ENCODE measurements at regions not wholly inside any gene's neighbourhood (a gene's known extent, or its start where the extent isn't known, plus 50 kb on each side); places are given as distances from the start of the nearest gene placed in this dataset.
A peak's percentile ranks its signal among the peaks of the same experiment; 100 is the strongest.

DNA sequence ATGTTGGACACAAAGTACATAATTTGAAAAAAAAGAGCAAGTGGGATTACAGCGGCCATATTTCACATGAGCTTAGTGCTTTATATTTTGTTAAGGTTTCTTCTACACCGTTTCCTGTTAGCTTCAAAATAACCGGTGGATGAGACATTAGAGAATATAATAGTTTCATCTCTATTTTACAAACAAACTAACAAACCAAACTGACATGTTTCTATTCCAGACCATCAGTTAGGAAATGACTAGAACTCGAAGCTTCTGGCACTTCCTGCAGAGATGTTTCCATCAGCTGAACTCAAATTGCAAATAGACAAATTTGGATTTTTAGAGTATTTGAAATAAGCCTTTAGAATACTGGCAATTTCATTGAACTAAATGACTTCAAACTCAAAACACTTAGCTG lies 86.5 kb downstream of the MTRR start:
- no peak for DNase-seq (ENCODE audit: low read depth in 4 of 4, low spot score in 3 of 4)

DNA sequence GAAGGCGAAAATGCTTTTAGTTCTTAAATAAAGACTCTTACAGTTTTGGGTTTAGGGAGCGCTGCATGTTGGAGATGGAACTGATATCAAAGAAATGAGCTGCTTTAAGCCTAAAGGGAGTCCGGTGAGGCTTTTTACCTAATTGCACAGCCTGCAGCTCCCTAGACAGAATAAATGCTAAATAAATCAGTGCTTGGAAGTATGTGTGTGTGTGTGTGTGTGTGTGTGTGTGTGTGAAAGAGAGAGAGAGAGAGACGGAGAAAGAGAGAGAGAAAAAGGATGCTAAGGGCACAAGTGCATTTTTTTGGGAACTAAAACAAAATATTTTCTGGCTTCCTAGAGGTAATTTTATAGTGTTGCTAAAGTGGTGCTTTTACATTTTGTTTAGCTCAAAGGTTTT lies 88.4 kb downstream of the MTRR start:
- DNase-seq (ENCODE audit: low read depth in 4 of 4, low spot score in 3 of 4): no peak

DNA sequence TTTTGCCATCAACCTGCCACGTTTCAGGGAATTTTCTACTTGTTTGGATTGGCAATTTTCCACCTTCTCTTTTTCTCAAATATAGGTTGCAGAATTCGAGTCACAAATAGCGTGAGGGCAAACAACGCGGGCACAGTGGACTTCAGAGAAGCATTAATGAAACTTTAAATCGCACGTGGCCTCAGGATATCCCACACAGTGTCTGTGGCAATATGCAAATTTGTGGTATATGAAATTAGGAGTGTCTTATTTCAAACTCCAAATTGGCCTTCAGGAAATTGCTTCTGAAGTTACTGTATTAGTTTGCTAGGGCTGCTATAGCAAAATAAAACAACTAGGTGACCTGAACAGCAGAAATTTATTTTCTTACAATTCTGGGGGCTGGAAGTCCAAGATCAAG lies 91.2 kb downstream of the MTRR start:
- no peak for DNase-seq (ENCODE audit: low read depth in 4 of 4, low spot score in 3 of 4)

DNA sequence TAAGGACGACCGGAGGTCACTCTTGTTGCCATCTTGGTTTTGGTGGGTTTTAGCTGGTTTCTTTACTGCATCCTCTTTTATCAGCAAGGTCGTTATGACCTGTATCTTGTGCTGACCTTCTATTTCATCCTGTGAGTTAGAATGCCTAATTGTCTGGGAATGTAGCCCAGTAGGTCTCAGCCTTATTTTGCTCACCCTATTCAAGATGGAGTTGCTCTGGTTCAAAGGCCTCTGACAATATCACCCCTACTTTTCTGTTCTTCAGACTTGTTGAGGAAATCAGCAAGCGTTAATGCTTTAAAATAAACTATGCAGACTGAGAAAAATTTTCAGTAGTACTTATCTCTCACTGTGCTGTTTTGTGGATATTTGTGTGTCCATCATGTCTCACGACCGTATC lies 92.6 kb downstream of the MTRR start:
- DNase-seq (ENCODE audit: low read depth in 4 of 4, low spot score in 3 of 4): no peak

DNA sequence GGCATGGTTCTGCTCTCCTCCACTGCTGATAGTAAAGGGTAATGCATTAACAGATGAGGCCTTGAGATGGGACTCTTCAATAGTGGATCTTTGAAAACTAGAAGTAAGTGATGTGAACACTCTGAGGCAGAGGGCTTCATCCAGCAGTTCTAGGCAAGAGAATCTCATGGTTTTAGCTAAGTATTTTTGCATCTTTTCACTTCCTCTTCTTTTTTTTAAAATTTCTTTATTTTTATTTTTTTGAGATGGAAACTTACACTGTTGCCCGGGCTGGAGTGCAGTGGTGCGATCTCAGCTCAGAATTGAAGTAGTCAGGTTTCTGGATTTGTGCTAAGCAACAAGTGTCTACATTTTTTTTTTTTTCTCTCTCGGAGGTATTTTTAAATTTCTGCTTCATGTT lies 101.9 kb downstream of the MTRR start:
- no peak for DNase-seq (ENCODE audit: low read depth in 4 of 4, low spot score in 3 of 4)

DNA sequence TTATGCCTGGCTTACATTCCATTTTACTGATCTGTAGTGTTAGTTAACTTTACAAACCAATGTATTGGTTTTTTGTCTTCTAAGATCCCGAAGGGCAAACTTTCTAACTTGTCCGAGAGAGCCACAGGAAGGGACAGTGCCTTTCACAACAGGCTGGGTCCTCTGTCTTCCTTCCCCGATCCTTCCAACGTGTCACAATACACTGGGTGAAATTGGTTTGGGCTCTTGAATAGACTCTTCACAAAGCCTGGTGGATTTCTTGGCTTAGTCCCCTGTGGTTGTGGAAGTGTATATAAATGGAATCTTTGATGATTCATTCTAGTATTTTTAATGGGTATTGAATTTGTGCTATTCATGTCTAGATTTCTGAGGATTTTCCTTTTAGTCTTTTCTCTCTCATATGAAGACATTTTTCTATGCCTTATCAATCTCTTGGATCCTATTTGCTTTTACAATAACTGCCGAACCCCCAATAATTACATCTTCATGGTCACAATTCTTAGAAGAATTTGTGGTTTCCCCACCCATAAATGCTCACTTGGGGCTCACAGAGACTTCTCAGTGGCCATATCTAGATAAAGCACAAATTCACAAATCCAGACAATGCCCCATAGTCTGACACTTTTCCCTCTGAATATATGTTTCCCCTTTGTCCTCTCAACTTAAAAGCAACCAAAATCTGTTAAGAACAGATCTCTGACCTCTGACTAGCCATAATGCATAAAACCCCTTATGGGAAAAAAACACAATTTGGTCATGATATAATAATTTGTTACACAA lies 107.7 kb downstream of the MTRR start:
- no peak for DNase-seq (ENCODE audit: low read depth in 4 of 4, low spot score in 3 of 4)

DNA sequence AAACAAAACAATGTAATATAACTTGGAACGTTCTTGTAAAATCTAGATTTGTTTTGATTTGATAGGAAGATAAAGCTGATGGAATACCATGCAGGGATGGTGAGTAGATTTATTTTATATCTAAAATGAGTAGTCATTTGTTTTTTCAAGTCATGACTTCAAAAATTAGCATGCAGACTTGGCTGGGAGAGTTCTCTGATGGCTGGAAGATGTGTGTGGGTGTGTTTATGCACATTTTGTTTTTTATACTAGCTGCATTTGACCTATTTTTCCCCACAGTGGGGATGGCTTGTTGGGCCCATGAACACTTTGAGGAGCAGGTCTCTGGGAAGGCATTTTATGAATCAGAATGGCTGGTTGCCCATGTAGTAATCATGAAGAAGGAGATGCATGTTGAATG lies 109.2 kb downstream of the MTRR start:
- no peak for DNase-seq (ENCODE audit: low read depth in 4 of 4, low spot score in 3 of 4)

DNA sequence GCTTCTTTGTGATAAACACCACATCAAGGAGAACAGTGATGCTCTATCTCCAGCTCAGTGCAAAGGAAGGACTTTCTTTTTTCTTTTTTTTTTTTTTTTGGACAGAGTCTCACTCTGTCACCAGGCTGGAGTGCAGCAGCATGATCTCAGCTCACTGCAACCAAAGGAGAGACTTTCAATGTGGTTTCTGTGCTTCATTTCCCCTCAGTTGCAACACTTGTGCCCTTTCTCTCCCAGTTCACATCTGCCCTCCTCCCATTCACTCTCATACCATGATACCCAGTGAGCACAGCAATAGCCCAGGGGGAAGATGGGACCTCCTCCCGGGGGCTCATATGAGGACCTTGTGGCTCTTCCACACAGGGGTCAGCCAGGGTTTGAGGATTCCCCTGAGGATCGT lies 110.0 kb downstream of the MTRR start:
- DNase-seq (ENCODE audit: low read depth in 4 of 4, low spot score in 3 of 4): no peak

DNA sequence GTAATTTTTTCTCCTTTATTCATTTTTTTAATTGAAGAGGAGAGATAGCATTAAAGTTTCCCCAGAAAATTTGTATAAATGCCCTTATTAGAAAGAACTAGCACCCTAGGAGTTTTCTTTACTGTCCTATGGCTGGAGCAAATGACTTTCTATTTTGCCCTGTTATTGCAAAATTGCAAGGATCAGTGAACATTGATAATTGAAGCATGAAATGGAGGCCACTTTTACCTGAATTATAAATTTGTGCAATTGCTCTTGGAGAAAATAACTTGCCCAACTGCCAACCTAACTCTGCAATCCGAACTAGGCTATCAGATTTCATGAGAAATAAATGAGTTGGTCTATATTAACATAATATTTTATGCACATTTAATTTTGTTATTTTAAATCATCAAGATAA lies 111.9 kb downstream of the MTRR start:
- DNase-seq (ENCODE audit: low read depth in 4 of 4, low spot score in 3 of 4): no peak

DNA sequence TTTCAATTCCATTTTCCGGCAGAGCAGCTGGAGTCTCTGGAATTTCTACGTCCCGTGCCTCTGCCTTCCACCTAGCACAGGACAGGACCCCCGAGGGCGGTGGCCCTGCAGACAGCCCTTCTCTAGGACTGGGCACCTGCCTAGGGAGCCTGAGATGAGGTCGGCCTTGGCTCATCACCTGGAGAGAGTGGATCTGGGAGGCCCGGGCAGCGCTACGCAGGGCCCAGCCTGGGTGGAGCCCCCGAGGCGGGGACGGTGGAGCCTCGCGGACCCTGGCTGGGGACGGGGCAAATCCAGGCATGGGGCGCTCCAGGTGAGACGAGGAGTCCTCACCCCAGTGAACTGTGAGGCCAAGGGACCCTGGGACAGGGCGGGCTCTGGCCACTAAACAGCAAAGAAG lies 114.5 kb downstream of the MTRR start:
- no peak for DNase-seq (ENCODE audit: low read depth in 4 of 4, low spot score in 3 of 4)

DNA sequence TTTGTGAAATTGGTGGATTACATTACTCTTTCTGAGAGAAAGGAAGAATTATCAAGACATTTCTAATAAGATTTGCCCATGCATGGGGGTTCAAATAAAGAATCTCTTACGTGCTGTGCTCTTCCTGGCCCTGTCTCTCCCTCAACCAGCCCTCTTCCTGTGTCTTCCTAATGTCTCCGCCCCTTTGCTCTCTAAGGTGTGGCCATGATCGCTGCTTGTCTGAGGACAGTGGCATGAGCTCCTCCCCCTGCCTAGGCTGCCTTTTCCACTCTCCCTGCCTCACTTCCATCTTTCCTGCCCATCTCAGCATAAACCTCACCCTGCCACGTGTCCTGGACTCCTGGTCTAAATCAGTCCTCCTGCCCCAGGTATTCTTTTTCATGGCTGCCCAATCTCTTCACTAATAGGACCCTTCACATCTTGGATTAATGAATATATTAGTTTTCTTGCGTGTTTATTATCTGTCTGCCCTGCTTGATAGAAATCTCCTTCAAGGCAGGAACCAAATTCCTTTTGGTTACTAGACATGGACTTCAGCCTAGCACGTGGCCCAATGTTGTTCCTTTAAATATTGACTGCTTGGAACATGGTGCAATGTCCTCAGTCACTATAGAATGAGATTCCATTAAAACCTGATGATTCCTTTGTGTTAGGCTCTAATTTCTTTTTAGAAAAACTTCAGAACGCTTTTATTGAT lies 122.3 kb downstream of the MTRR start:
- DNase-seq (ENCODE audit: low read depth in 4 of 4, low spot score in 3 of 4): no peak

DNA sequence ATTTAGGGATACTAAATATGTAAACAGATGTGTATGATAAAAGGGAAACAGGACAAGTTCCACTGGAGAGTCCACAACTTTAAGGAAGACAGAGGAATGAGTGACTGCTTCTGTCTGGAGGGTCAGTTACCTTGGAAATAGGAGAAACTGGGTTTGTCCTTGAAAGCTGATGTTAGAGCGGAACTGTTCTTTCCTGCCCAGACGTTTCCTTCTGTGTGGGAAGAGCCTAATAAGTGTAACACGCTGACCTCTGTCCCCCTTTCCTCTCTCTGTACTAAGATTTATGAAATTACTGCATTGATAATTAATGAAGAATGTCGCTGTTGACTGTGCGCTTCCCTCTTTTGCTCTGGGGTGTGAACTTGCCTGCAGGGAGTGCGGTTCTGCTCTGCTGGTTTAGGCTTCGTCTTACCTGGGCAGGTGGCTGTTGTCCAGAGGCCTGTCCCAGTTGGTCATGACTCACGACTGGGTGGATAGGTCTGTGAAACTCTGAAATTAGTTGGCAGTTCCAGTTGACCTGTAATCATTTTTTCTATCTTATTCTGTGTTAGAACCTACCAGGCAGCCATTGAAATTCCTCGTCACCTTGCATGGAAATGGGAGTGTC lies 126.8 kb downstream of the MTRR start:
- no peak for DNase-seq (ENCODE audit: low read depth in 4 of 4, low spot score in 3 of 4)

DNA sequence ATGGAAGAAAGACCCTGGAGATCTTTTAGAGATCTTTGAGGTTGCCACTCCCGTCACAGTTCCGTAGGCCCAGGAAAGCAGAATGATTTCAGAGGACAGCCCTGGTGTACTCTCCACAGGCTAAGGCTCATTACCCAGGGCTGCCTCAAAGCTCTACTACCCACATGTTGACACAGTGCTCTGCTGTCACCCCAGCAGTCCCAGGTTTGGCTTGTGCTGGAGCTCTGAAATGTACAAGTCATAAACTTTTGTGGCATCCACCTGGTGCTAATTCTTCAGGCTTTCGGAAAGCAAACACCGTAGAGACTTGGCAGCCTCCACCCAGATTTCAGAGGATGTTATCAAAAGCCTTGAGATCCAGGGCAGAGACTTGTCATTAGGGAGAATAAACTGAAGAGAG lies 136.5 kb downstream of the MTRR start:
- peak in 3 of 4 donors; percentile 2 to 40 (median 28) for DNase-seq (ENCODE audit: low read depth in 4 of 4, low spot score in 3 of 4)

DNA sequence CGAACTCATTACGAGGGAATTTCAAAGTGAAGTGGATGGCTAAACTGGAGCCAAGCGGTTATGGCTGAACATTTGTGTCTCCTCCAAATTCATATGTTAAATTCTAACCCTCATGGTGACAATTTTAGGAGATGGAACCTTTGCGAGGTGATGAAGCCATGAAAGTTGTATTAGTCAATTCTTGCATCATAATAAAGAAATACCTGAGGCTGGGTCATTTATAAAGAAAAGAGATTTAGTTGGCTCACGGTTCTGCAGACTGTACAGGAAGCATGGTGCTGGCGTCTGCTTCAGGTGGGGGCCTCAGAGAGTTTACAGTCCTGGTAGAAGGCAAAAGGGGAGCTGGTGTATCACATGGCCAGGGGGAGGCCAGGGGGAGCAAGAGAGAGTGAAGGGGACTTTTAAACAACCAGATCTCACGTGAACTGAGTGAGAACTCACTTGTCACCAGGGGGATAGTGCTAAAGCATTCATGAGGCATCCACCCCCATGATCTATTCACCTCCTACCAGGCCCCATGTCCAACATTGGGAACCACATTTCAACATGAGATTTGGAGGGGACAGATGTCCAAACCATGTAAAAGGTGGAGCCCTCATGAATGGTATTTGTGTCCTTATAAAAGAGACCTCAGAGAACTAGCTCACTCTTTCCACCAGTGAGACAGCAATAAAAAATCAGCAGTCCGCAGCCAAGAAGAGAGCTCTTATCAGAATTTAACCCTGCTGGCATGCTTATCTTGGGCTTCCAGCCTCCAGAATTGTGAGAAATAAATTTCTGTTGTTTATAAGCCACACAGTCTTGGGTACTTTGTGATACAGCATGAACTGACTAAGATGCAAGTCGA lies 143.4 kb downstream of the MTRR start:
- DNase-seq (ENCODE audit: low read depth in 4 of 4, low spot score in 3 of 4): no peak

DNA sequence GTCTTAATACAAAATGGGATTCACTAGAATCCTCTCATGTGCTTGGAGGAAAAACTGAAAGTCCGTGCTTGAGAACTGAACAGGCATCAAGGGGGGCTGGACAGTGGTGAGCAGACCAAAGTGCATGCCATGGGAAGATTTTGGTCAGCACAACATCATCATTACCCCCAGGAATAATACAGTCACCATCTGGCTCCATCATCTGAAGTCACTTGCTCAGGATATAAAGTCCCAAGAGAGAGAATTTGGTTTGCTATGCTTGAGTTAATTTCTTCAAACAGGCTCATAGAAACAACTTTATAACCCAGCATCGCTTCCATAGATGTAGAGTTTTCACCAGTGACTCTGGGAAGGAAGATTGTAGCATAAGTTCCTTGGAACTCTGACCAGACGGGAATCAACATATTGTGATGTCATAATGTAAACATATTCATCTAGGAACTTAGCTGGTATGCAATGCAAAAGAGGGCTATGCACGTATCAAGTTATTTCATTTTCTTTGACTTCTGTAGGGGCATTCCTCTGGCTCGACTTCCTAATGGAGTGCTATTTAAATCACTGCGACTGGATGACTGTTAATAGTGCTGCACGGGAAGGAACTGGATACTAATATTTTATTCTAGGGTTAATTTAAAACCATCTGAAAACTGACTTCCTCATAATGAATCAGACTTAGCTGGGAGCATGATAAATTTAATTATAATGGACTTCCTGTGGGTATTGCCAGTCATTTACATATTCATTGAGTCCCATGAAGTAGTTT lies 145.2 kb downstream of the MTRR start:
- no peak for DNase-seq (ENCODE audit: low read depth in 4 of 4, low spot score in 3 of 4)

DNA sequence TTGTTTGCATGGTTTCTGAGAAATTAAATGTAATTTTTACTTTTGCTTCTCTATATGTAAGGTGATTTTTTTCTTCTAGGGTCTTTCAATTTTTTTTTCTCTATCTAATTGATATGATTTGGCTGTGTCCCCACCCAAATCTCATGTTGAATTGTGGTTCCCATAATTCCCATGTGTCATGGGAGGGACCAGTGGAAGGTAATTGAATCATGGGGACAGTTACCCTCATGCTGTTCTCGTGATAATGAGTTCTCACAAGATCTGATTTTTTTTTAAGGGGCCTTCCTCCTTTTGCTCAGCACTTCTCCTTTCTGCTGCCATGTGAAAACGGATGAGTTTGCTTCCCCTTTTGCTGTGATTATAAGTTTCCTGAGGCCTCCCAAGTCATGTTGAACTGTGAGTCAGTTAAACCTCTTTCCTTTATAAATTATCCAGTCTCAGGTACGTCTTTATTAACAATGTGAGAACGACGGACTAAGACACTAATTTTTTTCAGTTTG lies 150.8 kb downstream of the MTRR start:
- DNase-seq (ENCODE audit: low read depth in 4 of 4, low spot score in 3 of 4): no peak

DNA sequence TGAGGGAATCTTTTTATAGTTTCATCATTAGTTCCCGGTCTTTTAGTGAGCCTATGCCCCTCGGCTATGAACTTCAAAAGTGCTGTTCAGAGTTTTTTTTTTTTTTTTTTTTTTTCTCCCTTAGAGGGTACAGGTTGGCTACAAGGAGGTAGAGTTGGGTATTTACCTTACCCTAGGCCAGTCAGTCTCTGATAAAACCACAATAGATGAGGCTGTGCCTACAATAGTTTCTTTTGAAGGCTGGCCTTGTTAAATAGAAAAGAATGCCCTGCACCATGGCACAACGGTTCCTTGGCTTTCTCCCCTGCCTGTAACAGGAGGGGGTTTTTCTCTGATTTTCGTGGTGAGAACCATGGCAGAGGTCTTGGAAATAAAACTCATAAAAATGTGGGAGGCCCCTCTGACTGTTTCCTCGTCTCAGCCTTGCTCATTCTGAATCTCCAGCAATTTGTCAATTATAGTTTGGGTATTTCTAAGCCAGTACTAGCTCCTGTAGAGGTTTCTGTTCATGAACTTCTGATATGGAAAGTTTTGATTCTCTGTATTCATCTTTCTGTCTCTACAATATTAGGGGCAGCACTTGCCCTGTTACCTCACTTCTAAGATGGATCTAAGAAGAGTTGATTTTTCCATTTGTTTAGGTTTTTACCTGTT lies 152.0 kb downstream of the MTRR start:
- no peak for DNase-seq (ENCODE audit: low read depth in 4 of 4, low spot score in 3 of 4)

DNA sequence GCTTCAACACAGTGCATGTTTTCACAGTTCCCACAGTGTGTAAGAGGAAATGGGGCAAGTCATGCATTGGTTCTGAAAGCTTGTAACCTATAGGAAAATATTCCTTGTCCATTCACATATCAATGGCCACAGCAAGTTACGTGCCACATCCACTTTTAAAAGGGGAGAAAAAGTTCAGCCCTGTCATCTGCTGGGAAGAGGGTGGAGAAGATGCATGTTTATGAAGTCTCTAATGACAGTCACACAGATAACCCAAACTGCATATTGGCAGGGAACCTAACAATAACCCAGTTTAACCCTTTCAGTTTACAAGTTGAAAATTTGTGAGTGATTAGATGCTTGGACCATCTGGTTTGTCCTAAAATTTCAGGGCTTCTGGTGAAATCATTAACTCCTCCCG lies 159.3 kb downstream of the MTRR start:
- DNase-seq (ENCODE audit: low read depth in 4 of 4, low spot score in 3 of 4): no peak

DNA sequence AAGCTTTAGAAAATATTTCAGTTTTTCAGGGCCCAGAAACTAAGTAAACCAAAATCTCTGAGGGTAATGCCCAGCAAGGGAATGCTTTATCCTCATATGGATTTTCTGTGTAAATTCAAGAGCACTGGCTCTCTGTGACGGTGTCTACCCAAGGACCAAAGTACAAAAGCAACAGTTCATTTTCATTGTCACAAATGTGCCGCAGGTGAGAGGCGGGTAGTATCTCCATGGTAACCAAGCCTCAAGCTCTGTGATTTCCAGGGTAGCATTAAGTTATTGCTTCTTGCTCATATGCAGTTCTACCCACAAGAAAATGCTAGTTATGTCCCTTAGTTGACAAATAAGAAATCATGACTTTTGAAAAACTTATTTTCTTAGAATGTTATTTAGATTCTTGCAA lies 164.3 kb downstream of the MTRR start:
- DNase-seq (ENCODE audit: low read depth in 4 of 4, low spot score in 3 of 4): no peak

DNA sequence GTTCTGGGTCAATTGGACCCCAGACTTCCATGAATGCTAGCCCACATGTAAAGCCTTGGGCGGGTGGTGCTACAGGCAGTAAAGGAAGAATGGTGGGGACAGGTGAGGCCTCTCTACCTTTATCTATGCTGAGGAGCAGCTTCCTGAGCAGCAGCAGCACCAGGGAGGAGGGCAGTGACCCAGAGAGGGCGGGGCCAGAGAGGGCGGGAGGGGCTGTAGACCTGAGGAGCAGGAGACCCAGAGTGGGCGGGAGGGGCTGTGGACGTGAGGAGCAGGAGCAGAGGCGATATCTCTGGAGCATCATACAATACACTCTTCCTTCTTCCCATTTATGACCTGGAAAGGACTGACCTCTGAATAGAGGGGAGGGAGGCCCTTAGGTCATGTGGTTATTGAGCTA lies 165.9 kb downstream of the MTRR start:
- no peak for DNase-seq (ENCODE audit: low read depth in 4 of 4, low spot score in 3 of 4)
